CD4-positive, alpha-beta T cell (primary cell): ENCODE measurements at regions not wholly inside any gene's neighbourhood (a gene's known extent, or its start where the extent isn't known, plus 50 kb on each side); places are given as distances from the start of the nearest gene placed in this dataset.

Source experiments
- ATAC-seq: fragments of 200-7000 bp; cut with Tn5 transposase; one replicate; pipeline ENCODE4 v1.10.0; 2022; ENCODE audit warnings: mild to moderate bottlenecking; ENCODE audit not compliant: poor library complexity
- CTCF ChIA-PET: fragments of 350-600 bp; sonication (Branson Sonifier 250); formaldehyde crosslinking; loops from one replicate; lab custom pipeline; 2021; ENCODE audit warnings: antibody characterized with exemption, inconsistent platforms; lab: Charles Lee
- POLR2A ChIA-PET: fragments of 350-600 bp; sonication (Branson Sonifier 250); formaldehyde crosslinking; loops from one replicate; lab custom pipeline; 2021; ENCODE audit warnings: antibody characterized with exemption, inconsistent platforms; lab: Charles Lee
- DNase-seq, 14 experiments: peaks; one replicate each; pipeline ENCODE4 v3.0.0-alpha.2; 2013 to 2020; ENCODE audit warnings: mixed read lengths in 2 of 14
- H3K27ac ChIP-seq, 2 donors: one replicate each; pipeline versions ENCODE4 v1.5.1 to v1.7.0; 2013; ENCODE audit warnings: low read length in 2 of 2, low read depth in 1 of 2, mild to moderate bottlenecking in 1 of 2
- H3K27me3 ChIP-seq, 2 experiments: 1 replicate in 1 of 2; 2 replicates in 1 of 2; pipeline versions ENCODE4 v1.6.1 to v1.7.0; 2013; ENCODE audit warnings: low read length in 2 of 2, control low read depth in 1 of 2, mild to moderate bottlenecking in 1 of 2, moderate library complexity in 1 of 2; ENCODE audit not compliant: insufficient read depth in 2 of 2, control insufficient read depth in 1 of 2
- H3K36me3 ChIP-seq: one replicate; pipeline ENCODE4 v1.6.1; 2013; ENCODE audit warnings: low read length, control low read depth; ENCODE audit not compliant: insufficient read depth
- H3K4me1 ChIP-seq: one replicate; pipeline ENCODE4 v1.6.1; 2013; ENCODE audit warnings: low read length, control low read depth; ENCODE audit not compliant: insufficient read depth
- H3K4me3 ChIP-seq: one replicate; pipeline ENCODE4 v1.5.1; 2013; ENCODE audit warnings: mild to moderate bottlenecking, low read length, moderate library complexity
- H3K9me3 ChIP-seq, 2 experiments: 1 replicate in 1 of 2; 2 replicates in 1 of 2; pipeline versions ENCODE4 v1.6.1 to v1.7.0; 2013; ENCODE audit warnings: low read length in 2 of 2, mild to moderate bottlenecking in 2 of 2, control low read depth in 1 of 2, moderate library complexity in 1 of 2; ENCODE audit not compliant: control insufficient read depth in 1 of 2, insufficient read depth in 1 of 2
- H3K27ac Mint-ChIP-seq: one replicate; pipeline ENCODE4 v1.8.0; 2020; ENCODE audit warnings: mixed read lengths
- H3K27me3 Mint-ChIP-seq: one replicate; pipeline ENCODE4 v1.8.0; 2021; ENCODE audit warnings: mixed read lengths
- H3K36me3 Mint-ChIP-seq: one replicate; pipeline ENCODE4 v1.8.0; 2021; ENCODE audit warnings: low read depth, mixed read lengths
- H3K4me1 Mint-ChIP-seq: one replicate; pipeline ENCODE4 v1.8.0; 2021; ENCODE audit warnings: low read depth, mixed read lengths
- H3K4me3 Mint-ChIP-seq: one replicate; pipeline ENCODE4 v1.8.0; 2020; ENCODE audit warnings: mild to moderate bottlenecking, mixed read lengths
- H3K9me3 Mint-ChIP-seq: one replicate; pipeline ENCODE4 v1.8.0; 2020; ENCODE audit warnings: mixed read lengths
- intact Hi-C, 2 experiments: fragments of 100-400 bp; cut with DNase I in 1 of 2; cut with micrococcal nuclease in 1 of 2; formaldehyde crosslinking; loops; one replicate each; pipeline versions ENCODE4 v1.15.1 to v1.9.0; 2023 to 2025; cut with DNase I, micrococcal nuclease
- TF ChIP-seq, protein P1 (sequence below): fragments of 200-600 bp; IDR thresholded peaks from one replicate; pipeline ENCODE4 v1.8.0; 2022; ENCODE audit warnings: antibody characterized with exemption, mild to moderate bottlenecking

DNA sequence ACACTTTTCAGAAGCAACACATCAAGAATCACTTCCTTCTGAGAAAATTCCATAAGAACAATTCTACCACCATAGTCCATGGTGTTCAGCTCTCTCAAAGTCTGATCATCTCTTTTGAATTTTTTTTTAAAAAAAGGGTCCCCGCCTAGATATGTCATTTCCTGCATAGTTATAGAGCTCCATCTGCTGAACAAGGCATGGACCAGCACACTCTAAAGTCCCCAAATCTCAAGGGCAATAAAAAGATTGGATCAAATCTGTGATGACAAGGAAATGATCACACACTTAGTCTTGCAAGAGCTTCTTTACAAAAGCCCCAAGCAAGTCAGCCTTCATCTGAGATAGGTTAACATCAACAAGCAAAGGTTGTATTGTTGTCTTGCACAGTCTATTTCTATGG is 100.7 kb upstream of the STMND1 start:
- peaks cover 7 to 20% of the 10 kb centered on the region in 2 experiments for H3K27me3 ChIP-seq
- TF ChIP-seq, protein P1, sequence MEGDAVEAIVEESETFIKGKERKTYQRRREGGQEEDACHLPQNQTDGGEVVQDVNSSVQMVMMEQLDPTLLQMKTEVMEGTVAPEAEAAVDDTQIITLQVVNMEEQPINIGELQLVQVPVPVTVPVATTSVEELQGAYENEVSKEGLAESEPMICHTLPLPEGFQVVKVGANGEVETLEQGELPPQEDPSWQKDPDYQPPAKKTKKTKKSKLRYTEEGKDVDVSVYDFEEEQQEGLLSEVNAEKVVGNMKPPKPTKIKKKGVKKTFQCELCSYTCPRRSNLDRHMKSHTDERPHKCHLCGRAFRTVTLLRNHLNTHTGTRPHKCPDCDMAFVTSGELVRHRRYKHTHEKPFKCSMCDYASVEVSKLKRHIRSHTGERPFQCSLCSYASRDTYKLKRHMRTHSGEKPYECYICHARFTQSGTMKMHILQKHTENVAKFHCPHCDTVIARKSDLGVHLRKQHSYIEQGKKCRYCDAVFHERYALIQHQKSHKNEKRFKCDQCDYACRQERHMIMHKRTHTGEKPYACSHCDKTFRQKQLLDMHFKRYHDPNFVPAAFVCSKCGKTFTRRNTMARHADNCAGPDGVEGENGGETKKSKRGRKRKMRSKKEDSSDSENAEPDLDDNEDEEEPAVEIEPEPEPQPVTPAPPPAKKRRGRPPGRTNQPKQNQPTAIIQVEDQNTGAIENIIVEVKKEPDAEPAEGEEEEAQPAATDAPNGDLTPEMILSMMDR: no peak
- Mint-ChIP-seq H3K27me3 (peaks cover 68% of the 10 kb centered on the region), H3K27ac (no peak overlapping the region), H3K9me3 (no peaks in the 10 kb centered on the region), H3K36me3 (no peaks in the 10 kb centered on the region), H3K4me1 (no peaks in the 10 kb centered on the region), H3K4me3 (no peak overlapping the region)
- H3K27ac ChIP-seq: no peak overlapping the region
- H3K4me1 ChIP-seq: no peaks in the 10 kb centered on the region
- ATAC-seq: no peak
- no peak for DNase-seq
- CTCF ChIA-PET: no interaction called here
- H3K9me3 ChIP-seq: peaks cover 0 to under 1% of the 10 kb centered on the region in 2 experiments
- H3K4me3 ChIP-seq: no peak overlapping the region
- POLR2A ChIA-PET: no interaction called here
- intact Hi-C loops: no loop called here
- H3K36me3 ChIP-seq: no peaks in the 10 kb centered on the region

DNA sequence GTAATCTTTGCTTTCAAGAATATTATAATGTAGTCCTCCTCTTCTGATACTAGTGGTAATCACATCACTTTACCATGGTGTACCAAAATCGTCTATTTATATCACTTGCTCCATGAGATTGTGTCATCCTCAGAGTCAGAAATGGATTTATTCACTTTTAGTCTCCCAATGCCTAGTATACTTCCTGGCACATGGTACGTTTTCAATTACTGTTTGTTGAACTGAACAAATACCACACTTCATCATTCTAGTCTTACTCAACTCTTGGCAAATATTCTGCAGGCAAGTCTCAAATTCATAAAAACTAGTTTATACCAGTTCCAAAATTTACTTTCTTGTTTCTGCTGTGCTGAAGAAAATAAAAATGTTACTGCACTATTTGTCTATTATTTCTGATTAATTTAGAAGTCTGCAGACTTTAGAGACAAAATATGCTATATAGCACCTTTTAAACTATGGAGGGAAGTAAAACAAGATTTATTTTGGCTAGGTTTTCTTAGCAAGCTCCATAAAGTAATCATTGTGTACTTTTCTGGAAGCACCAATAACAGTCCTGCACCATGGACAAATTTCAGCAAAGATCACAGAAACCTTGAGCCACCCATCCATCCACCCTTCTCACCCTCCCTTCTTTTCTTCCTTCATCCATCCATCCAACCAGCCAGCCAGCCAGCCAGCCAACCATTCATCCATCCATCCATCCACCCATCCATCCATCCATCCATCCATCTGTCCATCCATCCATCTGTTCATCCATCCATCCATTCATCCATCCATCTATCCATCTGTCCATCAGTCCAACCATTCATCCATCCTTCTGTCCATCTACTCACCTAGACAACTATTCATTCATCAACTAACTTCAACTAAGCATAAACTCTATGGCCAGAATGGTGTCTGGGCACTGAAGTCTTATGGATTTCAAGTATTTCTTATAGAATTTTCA is 102.1 kb upstream of the STMND1 start:
- peaks cover 72% of the 10 kb centered on the region for H3K27me3 Mint-ChIP-seq
- CTCF ChIA-PET: no interaction called here
- POLR2A ChIA-PET: no interaction called here

DNA sequence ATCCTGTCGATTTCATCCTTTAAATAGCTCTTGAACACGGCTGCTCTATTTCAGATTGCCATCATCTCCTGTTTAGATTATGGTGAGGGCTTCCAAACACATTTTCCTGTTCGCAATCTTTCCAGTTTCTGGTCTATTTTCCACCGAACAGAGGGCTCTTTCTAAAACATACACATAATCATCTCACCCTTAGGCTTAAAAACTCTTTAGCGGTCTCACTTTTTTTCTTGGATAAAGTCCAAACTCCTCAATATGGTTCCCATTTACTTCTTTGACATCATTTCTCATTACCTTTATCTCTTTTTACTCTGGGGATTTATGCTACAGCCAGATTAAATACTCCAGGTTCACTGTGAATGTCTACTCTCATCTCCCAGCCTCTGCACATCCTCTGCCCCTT is 103.4 kb upstream of the STMND1 start:
- Mint-ChIP-seq H3K4me1 (no peaks in the 10 kb centered on the region), H3K4me3 (no peak overlapping the region), H3K9me3 (no peaks in the 10 kb centered on the region), H3K27ac (no peak overlapping the region), H3K36me3 (no peaks in the 10 kb centered on the region), H3K27me3 (peaks cover 63% of the 10 kb centered on the region)
- intact Hi-C loops: no loop called here
- ATAC-seq: no peak
- TF ChIP-seq, protein P1: no peak
- Histone ChIP-seq H3K4me1 (no peaks in the 10 kb centered on the region), H3K27me3 (peaks cover 2 to 14% of the 10 kb centered on the region in 2 experiments), H3K36me3 (no peaks in the 10 kb centered on the region), H3K27ac (no peak overlapping the region), H3K9me3 (no peaks in the 10 kb centered on the region), H3K4me3 (no peak overlapping the region)
- POLR2A ChIA-PET: no interaction called here
- CTCF ChIA-PET: no interaction called here
- no peak for DNase-seq

More for the DNA sequence above, 102.1 kb upstream of the STMND1 start:
- Mint-ChIP-seq H3K9me3 (no peaks in the 10 kb centered on the region), H3K36me3 (no peaks in the 10 kb centered on the region), H3K4me3 (no peak overlapping the region), H3K4me1 (no peaks in the 10 kb centered on the region), H3K27ac (no peak overlapping the region)
- H3K27ac ChIP-seq: no peak overlapping the region
- TF ChIP-seq, protein P1: no peak
- no peaks in the 10 kb centered on the region for H3K36me3 ChIP-seq
- peaks cover 7 to 20% of the 10 kb centered on the region in 2 experiments for H3K27me3 ChIP-seq
- H3K4me1 ChIP-seq: no peaks in the 10 kb centered on the region
- H3K9me3 ChIP-seq: no peaks in the 10 kb centered on the region
- DNase-seq (no peak), ATAC-seq (no peak)
- H3K4me3 ChIP-seq: no peak overlapping the region
- intact Hi-C loops: no loop called here
